ENCODE measurements at regions not wholly inside any gene's neighbourhood (a gene's known extent, or its start where the extent isn't known, plus 50 kb on each side); places are given as distances from the start of the nearest gene placed in this dataset.

DNA sequence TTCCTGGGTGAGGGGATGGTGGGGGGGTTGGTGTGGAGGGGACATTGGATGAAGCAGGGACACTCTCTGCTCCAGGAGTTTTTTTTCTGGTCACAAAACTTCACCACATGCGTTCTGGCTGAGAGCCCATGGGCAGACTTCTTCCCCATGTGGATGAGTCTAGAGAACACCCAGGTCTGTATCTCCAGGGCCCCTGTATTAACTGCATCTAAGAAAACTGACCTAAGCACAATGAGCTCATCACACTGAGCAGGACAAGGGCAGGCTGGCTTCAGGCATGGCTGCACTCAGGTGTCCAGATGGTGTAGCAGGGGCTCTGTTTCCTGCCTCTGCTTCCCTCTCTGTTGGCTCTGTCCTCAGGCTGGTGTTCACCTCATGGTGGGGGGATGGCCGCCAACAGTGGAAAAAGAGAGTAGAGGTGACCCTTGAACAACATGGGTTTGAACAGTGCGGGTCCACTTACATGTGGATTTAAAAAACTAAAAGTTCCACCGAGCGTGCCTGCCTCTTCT is 85.3 kb upstream of the STC2 start:
- TF ChIP-seq, protein P1, sequence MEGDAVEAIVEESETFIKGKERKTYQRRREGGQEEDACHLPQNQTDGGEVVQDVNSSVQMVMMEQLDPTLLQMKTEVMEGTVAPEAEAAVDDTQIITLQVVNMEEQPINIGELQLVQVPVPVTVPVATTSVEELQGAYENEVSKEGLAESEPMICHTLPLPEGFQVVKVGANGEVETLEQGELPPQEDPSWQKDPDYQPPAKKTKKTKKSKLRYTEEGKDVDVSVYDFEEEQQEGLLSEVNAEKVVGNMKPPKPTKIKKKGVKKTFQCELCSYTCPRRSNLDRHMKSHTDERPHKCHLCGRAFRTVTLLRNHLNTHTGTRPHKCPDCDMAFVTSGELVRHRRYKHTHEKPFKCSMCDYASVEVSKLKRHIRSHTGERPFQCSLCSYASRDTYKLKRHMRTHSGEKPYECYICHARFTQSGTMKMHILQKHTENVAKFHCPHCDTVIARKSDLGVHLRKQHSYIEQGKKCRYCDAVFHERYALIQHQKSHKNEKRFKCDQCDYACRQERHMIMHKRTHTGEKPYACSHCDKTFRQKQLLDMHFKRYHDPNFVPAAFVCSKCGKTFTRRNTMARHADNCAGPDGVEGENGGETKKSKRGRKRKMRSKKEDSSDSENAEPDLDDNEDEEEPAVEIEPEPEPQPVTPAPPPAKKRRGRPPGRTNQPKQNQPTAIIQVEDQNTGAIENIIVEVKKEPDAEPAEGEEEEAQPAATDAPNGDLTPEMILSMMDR (IDR thresholded peaks at IDR 0.05) = no peak
- no peak for TF ChIP-seq POLR2A (IDR thresholded peaks at IDR 0.05)
- no peak for TF ChIP-seq EP300 (IDR thresholded peaks at IDR 0.05)
